ENCODE measurements at regions not wholly inside any gene's neighbourhood (a gene's known extent, or its start where the extent isn't known, plus 50 kb on each side); places are given as distances from the start of the nearest gene placed in this dataset.

DNA sequence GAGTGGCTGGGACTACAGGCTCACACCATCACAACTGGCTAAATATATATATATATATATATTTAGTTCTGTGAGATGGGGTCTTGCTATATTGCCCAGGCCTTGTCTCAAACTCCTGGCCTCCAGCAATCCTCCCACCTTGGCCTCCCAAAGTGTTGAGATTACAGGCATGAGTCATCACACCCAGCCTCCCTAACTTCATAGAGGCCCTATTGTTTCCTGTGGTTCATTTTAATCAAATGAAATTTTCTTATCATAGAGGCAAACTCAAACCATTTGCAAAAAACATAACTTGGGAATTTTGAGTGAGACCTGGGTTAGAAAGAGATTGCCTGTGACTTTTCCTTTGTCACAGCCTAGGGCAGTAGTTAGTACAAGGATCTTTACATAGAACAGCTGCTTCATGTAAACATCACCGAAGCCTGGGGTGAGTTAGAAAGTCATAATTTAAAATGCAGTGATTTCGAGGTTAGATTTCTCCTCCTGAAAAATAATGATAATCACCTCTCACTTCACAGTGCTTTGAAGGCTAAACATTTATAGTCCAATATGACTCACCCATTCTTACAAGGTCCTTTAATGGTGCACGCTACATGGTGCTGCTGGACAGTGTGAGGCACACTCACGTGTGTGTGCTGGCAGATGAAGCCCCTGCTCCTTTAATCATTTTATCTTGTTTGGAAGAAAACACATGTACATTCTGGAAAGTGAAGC is 188.9 kb downstream of the RHOU start:
- no peak for DNase-seq

DNA sequence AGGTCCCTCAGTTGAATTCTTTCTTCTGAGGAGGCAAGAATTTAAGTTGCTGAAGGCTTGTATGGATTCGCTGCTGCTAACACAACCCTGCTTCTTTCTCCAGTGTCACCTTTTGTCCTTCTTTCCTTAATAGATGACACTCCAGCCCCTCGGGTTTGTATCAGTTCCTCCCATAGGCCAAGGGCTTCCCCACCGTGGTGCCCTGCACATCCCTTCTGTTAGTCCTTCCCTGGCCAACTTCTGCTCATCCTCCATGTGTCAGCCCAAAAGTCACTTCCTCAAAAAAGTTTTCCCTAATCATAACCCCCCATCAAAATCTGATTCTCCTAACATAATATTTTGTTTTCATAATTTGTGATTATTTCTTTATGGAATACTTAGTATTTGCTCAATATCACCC is 190.4 kb downstream of the RHOU start:
- no peak for DNase-seq

DNA sequence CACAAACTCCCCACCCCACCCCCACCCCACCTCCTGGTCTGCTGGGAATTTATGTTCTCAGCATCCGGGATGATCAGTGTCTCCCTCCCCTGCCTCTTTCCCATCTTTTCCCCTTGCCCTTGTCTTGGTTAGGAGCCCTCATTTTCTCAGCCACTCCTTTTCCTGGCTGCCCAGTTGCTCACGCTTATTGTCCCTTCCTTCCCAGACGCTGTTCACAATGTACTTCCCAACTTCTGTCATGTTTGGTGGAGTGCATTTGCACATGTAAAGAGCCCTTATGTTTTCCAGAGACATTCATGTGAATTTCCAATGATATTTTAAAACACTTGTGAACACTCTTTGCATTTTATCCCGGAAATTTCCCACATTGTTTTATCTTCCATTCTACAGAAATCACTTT is 192.1 kb downstream of the RHOU start:
- no peak for DNase-seq

DNA sequence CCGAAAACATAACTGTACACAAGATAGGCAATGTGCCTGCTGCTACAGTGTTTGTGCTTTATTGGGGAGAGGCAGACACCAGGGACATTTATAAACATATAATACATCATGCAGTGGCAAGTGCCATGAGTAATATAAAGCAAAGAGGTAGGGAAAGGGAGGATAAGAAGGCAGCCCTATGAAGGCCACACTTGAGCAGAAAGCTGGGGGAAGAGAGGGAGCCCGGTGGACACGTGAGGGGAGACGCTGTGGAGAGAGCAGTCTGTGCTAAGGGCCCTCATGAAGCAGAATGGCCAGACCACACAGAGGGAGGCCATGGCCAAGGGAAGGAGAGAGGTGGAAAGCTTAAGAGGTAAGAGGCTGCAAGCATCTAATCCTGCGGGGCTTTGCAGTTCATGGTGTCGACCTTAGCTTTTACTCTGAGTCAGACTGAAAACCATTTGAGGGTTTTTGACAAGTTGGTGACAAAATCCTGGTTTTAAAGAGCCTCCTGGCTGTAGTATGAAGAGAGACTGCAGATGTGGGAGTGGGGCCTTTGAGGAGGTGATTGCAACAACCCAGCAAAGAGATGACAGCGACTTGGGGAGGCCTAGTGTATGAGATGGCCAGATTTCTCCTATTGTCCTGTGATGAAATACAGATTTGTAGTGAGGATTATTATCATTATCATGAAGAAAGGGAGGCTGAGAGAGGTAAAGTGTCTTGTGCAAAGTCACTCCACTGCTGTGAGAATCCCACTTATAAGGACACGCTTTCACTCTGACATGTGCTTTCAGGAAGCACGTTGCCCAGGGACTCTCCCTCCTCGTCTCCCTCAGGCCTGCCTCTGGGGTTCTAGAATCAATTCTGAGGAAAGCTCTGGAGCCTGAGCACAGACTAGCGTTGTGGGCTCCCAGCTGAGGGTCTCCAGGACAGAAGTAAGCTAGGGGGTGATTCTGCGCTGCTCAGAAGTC is 192.9 kb downstream of the RHOU start:
- DNase-seq = no peak

DNA sequence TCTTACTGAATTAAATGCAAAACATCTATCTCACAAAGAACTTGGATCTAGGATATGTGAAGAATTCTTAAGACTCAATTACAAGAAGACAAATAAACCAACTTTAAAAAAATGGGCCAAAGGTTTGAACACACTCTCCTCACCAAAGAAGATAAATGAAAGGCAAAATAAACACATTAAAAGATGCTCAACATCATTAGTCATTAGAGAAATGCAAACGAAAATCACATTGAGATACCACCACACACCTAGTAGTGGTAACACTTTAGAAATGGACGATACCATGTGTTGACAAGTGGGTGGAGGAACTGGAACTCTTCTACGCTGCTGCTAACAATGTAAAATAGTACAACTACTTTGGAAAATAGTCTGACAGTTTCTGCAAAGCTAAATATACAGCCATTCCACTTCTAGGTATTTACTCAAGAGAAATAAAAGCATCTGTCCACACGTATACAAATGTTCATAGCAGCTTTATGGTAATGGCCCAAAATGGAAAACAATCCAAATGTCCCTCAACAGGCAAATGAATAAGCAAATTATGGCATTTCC is 194.3 kb downstream of the RHOU start:
- no peak for DNase-seq

DNA sequence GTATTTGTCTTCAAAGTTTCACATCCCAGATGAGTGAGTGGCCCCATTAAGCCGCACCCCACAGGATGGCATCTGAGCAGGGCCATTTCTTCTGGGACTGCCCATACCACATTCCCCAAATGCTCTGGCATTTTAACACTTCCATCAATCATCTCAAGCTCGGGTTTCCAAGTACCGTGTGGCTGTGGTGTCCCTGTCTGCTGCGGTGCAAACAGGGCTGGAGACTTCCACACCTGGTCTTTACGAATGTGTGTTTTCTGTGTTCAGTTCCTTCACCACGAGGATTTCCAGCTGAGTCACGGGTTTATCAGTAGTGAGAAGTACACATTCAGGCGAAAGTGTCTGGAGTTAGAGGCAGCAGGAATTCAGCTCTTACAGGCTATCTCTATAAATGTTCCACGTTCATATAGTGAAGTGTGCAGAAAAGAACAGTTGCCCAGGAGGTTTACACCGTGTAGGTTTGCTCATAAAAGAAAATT is 195.2 kb downstream of the RHOU start:
- no peak for DNase-seq

DNA sequence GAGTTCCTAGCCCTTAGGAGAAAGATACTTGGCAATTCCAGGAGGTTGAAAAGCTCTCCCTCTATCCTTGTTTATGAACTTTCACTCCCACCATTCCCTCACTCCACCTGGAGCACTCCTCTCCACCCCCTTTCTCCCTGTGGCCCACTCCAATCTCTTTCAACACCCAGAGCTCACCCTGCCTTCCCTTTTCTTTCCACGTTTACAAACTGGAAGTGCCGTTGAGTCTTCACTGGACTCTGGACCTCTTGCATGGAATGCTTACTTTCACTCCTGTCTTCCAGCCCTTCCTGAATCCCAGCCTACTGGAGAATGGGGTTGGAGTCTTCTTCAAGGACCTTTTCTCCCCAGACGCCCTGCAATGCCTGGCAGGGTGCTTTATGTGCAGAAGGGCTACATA is 198.5 kb downstream of the RHOU start:
- DNase-seq = no peak

DNA sequence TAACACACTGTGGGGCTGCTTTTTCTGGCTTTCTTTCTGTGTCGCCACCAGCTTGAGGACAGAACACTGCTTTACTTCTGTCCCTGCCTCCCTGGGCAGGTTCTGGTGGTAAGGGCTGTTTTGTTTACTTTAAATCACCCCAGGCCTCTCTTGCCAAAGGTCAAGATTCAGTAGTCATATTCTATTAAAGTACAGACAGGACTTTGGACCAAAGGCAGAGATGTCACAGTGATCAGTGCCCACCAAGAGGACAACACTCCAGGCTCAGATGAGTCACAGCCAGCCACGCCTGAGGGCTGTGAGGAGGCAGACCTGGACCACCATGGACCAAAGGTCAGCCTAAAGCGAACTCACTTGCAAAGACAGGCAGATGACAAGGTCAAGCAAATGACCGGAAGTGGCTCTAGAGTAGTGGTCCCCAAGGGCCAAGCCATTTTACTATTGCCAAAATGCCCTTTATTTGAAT is 200.0 kb downstream of the RHOU start:
- no peak for DNase-seq

DNA sequence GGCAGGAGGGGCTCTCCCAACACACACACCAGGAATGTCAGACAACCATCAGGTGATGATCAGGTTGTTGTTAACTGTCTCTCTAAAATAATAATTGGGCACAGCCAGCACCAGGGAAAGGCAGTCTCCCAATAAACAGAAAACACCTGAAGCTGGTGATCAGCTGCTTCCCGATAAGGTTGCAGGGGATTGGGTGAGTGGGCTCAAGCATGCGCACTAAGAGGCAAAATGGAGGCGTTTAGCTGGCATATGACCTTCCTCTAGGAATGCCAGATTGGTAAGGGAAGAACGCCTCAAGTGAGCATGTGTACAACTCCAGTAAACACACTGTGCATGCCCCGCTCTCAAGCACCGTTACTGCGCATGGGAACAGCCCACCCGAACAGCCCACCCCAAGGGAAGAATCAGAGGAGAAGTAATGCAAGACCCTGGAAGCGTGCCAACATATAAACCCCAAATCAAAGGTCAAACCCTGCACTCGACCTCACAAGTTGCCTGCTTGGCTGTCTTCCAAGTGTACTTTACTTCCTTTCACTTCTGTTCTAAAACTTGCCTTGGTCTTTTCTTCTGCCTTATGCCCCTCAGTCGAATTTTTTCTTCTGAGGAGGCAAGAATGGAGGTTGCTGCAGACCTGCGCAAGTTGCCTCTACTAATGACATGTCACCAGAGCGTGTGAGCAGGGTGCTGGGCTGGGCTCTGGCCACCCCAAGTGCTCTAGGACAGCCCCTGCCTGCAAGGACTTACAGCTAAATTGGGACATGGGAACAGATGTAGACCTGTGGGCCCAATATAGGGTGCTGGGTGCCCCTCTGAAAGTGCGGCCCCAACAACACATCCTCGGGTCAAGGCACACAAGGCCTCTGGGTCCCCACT is 200.8 kb downstream of the RHOU start:
- DNase-seq = no peak

DNA sequence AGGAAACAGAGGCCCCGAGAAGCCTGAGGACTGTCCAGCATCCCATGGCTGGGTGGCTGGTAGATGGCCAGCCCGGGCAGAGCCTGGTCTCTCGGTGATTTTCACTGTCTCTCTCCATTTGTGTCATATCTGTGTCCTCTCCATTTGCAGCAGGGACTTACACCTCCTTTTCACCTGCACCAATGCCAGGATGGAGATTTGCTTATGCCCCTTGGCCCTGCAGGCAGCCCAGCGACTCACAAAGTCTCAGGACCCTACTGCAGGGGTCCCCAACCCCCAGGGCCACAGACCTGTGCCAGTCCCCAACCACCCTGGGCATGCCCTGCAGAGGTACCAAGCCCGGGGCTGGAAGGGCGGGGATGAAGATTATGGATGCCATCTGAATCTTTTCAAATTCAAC is 201.6 kb downstream of the RHOU start:
- DNase-seq = no peak

DNA sequence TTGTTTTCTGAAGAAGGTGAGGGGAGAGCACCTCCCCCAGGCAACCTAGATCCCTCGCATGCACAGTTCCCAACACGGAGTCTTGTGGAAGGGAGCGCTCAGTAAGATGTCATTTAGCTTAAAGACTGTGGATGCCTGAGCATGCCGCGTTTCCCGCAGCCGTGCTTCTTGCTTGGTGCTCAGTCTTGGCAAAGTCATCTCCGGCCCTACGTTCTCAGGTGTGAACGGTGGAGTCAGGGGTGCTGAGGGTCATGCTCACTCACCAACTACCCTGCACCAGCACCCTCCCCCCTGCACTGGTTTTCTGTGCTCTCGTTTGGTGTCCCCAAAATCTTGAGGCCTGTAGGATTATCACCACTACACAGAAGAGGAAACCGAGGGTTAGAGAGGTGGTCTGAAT is 202.1 kb downstream of the RHOU start:
- no peak for DNase-seq

DNA sequence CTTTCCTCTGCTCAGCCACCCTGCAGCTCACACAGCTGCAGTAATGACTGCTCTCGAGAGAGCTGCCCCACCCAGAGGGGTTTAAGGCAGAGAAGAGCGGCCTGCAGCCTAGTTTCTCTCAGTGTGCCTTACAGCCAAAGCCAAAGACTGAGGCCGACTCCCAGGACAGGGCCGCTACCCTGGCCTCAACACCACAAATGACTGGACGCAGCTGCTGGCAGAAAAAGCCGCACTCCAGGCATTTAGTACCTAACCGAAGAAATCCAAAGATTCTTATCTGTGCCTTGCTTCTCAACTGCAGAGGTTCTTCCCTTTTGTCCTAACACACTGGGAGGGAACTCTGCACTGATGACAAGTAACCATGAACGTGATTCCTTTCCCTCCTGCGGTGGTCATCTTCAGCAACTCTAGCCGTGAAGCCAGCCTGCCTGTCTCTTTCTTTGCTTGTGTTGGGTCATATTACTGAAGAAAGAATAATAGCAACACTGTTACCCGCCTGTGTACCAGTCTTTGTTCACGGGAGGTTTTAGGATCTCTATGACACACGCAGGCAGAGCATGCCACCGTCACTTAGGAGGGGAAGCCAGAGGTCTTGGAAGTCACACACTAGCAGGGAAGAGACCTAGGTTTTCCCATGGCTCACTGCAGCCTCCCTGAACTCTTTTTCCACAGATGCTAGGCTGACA is 202.7 kb downstream of the RHOU start:
- no peak for DNase-seq

DNA sequence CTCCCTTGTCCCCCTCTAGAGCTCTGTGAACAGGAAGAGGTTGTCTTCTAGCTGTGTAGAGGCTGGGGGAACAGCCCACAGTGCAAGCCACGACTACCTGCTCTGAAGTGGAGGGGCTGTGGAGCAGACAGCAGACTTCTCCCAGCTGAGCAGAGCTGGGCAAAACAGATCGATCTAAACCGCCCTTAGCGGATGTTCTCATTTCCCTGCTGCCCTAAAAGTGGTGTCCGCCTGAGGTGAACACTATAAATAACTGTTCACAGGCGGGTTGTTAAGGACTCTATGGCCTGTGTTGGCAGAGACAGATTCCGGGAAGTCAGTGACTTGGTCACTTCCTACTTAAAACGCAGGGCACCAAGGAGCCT is 203.2 kb downstream of the RHOU start:
- DNase-seq = no peak

DNA sequence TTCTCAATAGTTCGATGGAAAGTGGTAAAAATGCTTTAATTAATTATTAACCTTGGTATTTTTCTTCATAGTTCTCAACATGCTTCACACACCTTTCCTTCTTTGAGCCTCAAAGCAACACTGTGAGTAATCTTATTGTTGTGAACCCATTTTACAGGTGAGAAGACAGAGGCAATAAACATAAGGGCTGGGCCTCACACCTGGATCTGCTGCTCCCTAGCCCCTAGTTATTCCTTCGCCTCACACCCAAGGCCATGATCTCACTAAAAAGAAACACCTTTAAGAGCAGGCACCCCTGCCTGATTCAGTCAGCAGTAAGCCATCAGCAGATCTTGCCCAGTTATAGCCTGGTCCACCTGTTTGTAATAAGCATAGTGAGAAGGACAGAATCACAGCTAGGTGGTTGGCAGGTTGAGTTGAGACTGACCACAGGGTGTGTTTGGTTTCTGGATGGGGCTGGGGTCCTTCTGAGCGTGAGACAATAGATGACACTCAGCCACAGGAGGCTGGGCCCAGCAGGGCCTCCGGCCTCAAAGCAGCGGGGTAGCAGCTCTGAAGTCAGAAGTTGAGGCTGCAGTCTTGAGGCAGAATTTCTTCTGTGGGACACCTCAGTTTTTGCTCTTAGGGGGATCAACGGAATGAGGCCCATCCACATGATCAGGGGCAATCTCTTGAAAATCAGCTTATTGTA is 203.9 kb downstream of the RHOU start:
- no peak for DNase-seq

DNA sequence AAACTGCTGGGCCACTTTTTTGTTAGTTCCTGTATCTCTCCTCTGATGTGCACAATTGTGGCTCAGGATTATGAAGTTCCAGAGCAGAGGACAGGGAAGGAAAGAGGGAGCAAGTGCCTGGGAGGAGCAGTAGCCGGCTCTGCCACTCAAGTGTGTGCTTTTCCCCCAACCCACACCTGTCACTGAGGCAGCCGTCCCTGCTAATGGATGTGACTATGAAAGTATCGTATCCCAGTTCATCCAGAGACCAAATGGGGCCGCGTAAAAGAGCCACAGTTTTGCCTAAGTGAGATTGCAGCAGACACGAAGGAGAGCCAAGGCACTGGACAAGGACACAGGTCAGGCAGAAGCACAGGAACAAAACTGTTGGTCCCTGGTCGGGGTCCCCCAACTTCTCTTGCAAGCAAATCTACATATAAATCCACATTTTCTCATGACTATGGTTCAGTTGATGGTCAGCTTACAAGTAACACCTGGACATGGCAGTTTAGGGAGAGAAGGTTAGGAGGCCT is 204.7 kb downstream of the RHOU start:
- DNase-seq = no peak

DNA sequence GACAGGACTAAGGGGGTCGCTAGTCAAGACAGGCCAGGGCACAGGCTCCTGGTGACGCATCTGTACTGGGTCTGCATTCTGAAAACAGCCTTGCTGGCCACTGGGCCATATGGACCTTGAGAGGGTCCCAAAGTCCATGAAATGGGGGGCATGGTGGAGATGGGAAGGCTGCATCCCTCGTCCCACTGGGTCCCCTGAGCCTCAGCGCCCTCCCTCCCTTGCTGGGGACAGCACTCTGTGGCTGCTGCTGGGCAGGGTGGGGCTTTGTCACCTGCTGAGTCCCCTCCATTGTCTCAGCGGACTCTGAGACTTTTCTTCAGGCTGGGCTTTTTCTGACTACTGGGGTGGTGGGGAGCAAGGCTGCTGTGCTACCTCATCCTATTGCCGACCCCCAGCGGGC is 205.2 kb downstream of the RHOU start:
- DNase-seq = no peak

DNA sequence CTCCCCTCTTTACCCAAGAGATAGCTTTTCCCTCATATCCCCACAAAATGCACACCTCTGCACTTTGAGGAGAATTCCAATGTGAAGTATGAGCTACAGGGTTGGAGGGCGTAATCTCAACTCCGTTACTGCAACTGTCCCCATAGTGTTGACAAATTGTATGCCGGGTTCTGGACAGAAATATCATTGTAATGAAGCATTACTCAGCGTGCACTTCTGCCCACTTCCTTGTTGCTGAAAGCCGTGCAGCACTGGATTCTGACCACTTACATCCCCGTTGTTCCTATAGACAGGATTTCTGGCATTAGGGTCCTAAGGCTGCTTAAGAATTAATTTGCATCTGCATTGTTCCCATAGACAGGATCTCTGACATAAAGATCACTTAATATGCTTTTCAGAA is 205.6 kb downstream of the RHOU start:
- DNase-seq = no peak

DNA sequence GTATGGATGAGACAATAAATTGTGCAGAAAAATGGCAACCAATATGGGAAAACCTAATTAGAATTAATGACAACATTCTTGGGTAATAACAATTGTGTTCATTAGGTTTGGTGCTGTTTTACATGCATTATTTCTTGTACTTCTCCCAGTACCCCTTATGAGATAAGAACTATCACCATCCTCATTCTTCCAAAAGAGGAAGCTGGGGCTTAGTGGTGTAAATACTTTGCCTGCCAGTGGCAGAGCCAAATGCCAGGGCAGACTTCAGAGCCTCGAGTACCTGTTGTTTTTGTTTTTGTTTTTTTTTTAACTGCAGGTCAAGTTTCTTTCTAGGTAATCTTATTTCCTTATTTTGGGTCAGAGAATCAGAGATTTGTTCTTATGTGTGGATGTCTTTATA is 206.4 kb downstream of the RHOU start:
- DNase-seq = no peak

DNA sequence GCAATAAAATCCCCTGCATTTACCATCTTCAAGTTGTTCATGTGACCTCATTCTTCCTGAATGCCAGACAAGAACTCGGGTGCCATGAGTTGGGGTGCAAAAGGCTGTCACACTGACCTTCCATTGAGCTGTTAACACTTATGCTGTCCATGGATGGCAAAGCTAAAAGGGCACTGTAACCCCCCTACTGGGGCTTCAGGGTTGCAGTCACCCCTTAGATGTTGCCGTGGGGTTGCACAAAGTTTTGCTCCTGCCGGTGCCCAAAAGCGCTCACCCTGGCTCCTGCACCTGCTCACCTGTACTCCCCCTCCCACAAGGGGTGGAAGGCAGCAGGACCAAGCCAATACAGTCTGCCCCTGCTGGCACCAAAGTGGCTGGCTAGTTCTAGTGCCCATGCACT is 208.2 kb downstream of the RHOU start:
- no peak for DNase-seq

DNA sequence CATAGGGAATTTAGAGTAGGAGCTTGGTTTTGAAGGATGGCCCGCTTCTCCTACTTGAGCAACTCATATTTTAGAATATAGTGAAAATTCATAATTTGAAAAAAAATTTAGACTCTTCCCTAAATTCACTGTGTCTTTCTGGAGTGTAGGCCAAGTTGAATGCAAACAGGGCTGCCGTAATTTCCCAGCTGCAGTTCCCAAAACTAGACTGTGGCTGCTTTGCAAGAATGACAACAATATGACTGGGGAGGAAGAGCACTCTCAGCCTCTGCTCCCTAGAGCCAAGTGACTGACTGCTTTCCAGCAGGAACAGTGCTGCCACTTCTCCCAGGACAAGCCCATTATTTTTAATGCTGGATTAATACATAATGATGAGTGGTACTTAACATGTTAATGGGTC is 209.0 kb downstream of the RHOU start:
- DNase-seq = no peak

DNA sequence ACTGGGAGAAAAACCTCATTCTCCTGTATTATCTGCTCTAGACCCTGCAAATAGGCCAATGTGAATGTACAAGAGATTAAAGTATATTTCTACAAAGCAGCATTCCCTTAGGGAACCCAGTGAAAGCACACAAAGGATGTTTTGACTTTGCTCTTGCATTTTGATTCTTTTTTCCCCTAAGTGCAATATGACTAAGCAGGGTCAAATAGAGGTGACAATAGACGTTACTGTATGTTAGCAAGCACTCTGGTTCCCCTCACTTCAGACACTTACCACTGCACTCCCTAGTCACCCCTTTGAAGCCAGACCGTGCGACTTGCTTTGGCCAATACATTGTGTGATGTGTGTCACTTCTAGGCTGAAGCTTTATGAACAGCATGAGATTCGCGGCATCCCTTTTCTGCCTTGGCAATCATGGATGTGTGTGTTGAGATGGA is 209.7 kb downstream of the RHOU start:
- DNase-seq = no peak
